ENCODE measurements at regions not wholly inside any gene's neighbourhood (a gene's known extent, or its start where the extent isn't known, plus 50 kb on each side); places are given as distances from the start of the nearest gene placed in this dataset.

GRCh38 chr10:11397077-11397965, 214.1 kb downstream of the USP6NL start:
- ATAC-seq, result peak; percentile 25
- no peak for TF ChIP-seq EP300 (IDR thresholded peaks at IDR 0.05)
- no peak for TF ChIP-seq POLR2A (IDR thresholded peaks at IDR 0.05)
- no peak for TF ChIP-seq CTCF (IDR thresholded peaks at IDR 0.05)
- TF ChIP-seq POLR2AphosphoS5 (IDR thresholded peaks at IDR 0.05), result no peak
- no peaks in the 10 kb centered on the region for H3K27me3 ChIP-seq
- H3K36me3 ChIP-seq, result no peaks in the 10 kb centered on the region
- H3K27ac ChIP-seq, result no peak overlapping the region
- H3K4me3 ChIP-seq, result no peak overlapping the region
- 88 to 90% methylated on average over 2 to 10 of the region's 21 CpGs for WGBS, 2 donors (ENCODE audit: low coverage in 1 of 2)
- no peaks in the 10 kb centered on the region for H3K4me1 ChIP-seq
- H3K9me3 ChIP-seq, result no peaks in the 10 kb centered on the region

GRCh38 chr10:11396311-11396955, 215.0 kb downstream of the USP6NL start:
- H3K9me3 ChIP-seq, result no peaks in the 10 kb centered on the region
- no peak overlapping the region for H3K4me3 ChIP-seq
- no peak overlapping the region for H3K27ac ChIP-seq
- TF ChIP-seq POLR2AphosphoS5 (IDR thresholded peaks at IDR 0.05) (no peak), CTCF (IDR thresholded peaks at IDR 0.05) (no peak), EP300 (IDR thresholded peaks at IDR 0.05) (no peak), POLR2A (IDR thresholded peaks at IDR 0.05) (no peak)
- no CpG with 5 or more reads among the region's 17 CpGs for WGBS, 2 donors (ENCODE audit: low coverage in 1 of 2)
- H3K27me3 ChIP-seq, result no peaks in the 10 kb centered on the region
- no peaks in the 10 kb centered on the region for H3K36me3 ChIP-seq
- H3K4me1 ChIP-seq, result no peaks in the 10 kb centered on the region
- no peak for ATAC-seq

- TF ChIP-seq POLR2A (IDR thresholded peaks at IDR 0.05), result no peak
- TF ChIP-seq CTCF (IDR thresholded peaks at IDR 0.05), result no peak
- TF ChIP-seq POLR2AphosphoS5 (IDR thresholded peaks at IDR 0.05), result no peak
- 76% methylated on average over 10 of the region's 15 CpGs; no CpG with 5 or more reads in 1 of the 2 donors for WGBS, 2 donors (ENCODE audit: low coverage in 1 of 2)
These were observed 215.7 kb downstream of the USP6NL start for GRCh38 chr10:11395581-11396310.

GRCh38 chr10:11395161-11395560, 216.3 kb downstream of the USP6NL start:
- no peak overlapping the region for H3K4me3 ChIP-seq
- no peaks in the 10 kb centered on the region for H3K27me3 ChIP-seq
- H3K4me1 ChIP-seq, result no peaks in the 10 kb centered on the region
- TF ChIP-seq EP300 (IDR thresholded peaks at IDR 0.05), result no peak
- TF ChIP-seq POLR2AphosphoS5 (IDR thresholded peaks at IDR 0.05), result no peak
- TF ChIP-seq CTCF (IDR thresholded peaks at IDR 0.05), result no peak
- TF ChIP-seq POLR2A (IDR thresholded peaks at IDR 0.05), result no peak
- no peaks in the 10 kb centered on the region for H3K36me3 ChIP-seq
- 86% methylated on average over 2 of the region's 2 CpGs; no CpG with 5 or more reads in 1 of the 2 donors for WGBS, 2 donors (ENCODE audit: low coverage in 1 of 2)
- no peak for ATAC-seq
- H3K27ac ChIP-seq, result no peak overlapping the region
- H3K9me3 ChIP-seq, result no peaks in the 10 kb centered on the region

More at GRCh38 chr10:11395581-11396310, 215.7 kb downstream of the USP6NL start:
- H3K4me3 ChIP-seq, result no peak overlapping the region
- H3K27ac ChIP-seq, result no peak overlapping the region
- H3K27me3 ChIP-seq, result no peaks in the 10 kb centered on the region
- H3K9me3 ChIP-seq, result no peaks in the 10 kb centered on the region
- H3K4me1 ChIP-seq, result no peaks in the 10 kb centered on the region
- no peaks in the 10 kb centered on the region for H3K36me3 ChIP-seq
- ATAC-seq, result no peak

Data from gastroesophageal sphincter (tissue), 4 donors.